ENCODE measurements at regions not wholly inside any gene's neighbourhood (a gene's known extent, or its start where the extent isn't known, plus 50 kb on each side); places are given as distances from the start of the nearest gene placed in this dataset.
"Not testable (repeated sequence)": the region's sequence is repeated elsewhere in the genome, so short reads cannot be mapped to it uniquely, and the experiment has no call there.

DNA sequence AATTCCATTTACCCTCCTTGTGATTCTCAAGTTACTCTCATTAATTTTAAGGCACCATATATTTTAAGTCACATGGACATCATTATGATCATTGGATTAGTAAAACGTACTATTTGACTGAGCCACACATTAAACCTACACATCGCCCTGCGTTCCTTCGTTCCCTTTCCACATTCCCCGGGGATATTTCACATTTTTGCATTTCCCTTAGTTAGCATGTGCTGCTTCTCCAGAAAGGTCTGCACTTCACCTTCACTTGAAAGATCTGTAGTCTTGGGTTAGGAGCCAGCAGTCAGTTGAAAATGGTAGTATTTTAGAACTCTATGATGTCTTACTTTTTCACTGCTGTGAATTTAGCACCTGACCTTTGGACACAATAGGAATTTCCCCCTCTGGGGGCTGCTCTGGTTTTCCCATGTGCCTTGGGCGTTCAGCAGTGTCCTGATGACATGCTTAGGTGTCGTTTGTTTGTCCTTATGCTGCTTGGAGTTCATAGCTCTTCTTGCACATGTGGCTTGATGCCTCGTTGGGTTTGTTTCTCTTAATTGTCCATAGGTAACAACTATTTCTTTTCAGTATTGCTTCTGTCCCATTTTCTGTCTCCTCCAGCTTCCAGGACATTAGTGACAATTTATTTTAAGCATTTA, 56.9 kb upstream of the NBPF20 start:
- not testable (repeated sequence) for DNase-seq (ENCODE audit: low read depth)

DNA sequence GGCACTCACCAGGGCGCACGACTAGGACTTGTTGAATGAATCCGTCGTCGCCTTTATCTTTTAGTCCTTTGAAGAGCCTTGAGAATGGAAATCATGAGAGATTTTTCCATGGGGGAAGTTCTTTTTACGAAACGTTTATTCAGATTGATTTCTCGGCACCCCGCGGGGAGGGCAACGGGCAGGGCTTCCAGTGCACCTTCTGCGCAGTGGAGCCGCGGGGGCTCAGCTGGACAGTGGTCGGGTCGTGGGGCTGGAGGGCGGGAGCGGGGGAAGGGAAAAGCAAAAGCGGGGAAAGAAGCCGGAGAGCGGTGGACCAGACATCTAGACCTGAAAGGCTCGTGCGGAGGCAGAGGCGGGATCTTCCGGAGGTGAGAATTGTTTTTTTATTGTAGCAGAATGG, 50.6 kb upstream of the NBPF20 start:
- not testable (repeated sequence) for DNase-seq (ENCODE audit: low read depth)

DNA sequence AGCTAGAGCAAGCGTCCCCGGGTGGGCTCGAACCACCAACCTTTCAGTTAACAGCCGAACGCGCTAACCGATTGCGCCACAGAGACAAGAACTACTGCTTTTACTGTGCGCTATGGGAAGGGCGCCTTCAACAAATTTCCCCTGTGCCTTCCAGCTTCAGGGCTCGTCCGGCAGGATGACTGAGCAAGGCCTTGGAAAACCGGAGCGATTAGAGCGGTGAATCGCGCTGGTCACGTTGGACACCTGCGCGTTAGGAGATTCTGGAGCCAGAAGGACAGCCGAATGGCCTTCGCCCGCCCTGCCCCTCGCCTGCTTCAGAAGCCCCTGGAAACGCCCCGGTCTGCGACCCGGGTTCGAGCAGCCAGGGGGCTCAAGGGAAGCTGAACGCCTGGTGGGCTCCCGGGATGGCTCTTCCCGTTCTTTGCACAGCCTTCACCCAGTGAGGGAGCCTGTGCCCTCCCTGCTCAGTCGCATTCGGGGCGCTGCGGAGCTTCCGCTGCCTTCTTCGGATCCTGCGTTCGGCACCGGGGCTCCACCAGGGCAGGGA, 50.0 kb upstream of the NBPF20 start:
- DNase-seq (ENCODE audit: low read depth): not testable (repeated sequence)

All from RPMI7951 (cell line).